Kidney epithelial cell (primary cell): ENCODE measurements at regions not wholly inside any gene's neighbourhood (a gene's known extent, or its start where the extent isn't known, plus 50 kb on each side); places are given as distances from the start of the nearest gene placed in this dataset.

ENCODE experiments used
- DNase-seq: peaks from one replicate; pipeline ENCODE4 v3.0.0-alpha.2; 2010; ENCODE audit warnings: low read depth
- H3K27me3 ChIP-seq: 2 replicates; pipeline ENCODE4 v1.6.0; 2011; ENCODE audit warnings: low read length; ENCODE audit not compliant: control insufficient read depth, insufficient read depth
- H3K36me3 ChIP-seq: 2 replicates; pipeline ENCODE4 v1.5.1; 2011; ENCODE audit warnings: low read length; ENCODE audit not compliant: control insufficient read depth, insufficient read depth
- H3K4me3 ChIP-seq: 2 replicates; pipeline ENCODE4 v1.5.1; 2011; ENCODE audit warnings: low read depth, mild to moderate bottlenecking, control low read depth, low read length
- TF ChIP-seq, protein P1 (sequence below): IDR thresholded peaks from 2 replicates; pipeline ENCODE4 v1.5.1; 2011; ENCODE audit warnings: mild to moderate bottlenecking, moderate library complexity, low read length, control low read depth, inconsistent platforms; ENCODE audit not compliant: insufficient read depth, poor library complexity, severe bottlenecking

DNA sequence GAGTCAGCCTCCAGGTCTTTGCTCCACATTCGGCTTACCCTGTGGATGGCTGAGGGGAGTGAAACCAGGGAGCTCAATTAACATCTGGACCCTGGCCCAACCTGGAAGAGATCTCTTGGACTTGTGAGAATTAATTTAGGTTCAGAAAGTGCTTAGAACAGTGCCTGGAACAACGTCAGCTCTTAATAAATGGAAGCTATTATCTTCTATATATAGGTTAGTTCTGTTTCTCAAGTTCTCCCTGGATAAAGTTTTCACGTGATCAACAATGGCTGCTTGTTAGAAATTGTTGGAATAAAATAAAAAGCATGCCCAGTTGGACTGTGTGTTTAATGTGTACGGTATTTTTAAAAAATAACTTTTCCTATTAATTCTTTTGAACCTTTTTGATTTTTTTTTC is 80.8 kb downstream of the TRIML1 start:
- TF ChIP-seq, protein P1, sequence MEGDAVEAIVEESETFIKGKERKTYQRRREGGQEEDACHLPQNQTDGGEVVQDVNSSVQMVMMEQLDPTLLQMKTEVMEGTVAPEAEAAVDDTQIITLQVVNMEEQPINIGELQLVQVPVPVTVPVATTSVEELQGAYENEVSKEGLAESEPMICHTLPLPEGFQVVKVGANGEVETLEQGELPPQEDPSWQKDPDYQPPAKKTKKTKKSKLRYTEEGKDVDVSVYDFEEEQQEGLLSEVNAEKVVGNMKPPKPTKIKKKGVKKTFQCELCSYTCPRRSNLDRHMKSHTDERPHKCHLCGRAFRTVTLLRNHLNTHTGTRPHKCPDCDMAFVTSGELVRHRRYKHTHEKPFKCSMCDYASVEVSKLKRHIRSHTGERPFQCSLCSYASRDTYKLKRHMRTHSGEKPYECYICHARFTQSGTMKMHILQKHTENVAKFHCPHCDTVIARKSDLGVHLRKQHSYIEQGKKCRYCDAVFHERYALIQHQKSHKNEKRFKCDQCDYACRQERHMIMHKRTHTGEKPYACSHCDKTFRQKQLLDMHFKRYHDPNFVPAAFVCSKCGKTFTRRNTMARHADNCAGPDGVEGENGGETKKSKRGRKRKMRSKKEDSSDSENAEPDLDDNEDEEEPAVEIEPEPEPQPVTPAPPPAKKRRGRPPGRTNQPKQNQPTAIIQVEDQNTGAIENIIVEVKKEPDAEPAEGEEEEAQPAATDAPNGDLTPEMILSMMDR, result no peak
- DNase-seq, result no peak
- no peak overlapping the region for H3K4me3 ChIP-seq
- no peaks in the 10 kb centered on the region for H3K36me3 ChIP-seq
- H3K27me3 ChIP-seq, result no peaks in the 10 kb centered on the region

DNA sequence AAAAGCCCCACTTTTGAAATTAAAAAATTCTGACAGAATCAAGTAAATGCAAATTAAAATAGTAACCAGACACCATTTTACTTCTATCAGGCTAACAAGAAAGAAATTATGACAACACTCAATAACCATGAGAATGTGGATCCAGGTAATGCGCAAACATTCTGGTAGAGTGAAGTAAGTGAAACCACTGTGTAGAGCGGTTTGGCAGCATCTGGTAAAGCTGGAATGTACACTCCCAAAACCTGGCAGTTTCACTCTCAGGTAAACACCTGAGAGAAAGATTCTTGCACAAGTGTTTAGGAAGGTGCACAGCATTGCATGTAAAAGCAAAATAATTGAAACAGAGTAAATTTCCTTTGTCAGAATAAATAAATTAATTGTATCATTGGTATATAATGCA is 81.8 kb downstream of the TRIML1 start:
- DNase-seq, result no peak
- H3K36me3 ChIP-seq, result no peaks in the 10 kb centered on the region
- TF ChIP-seq, protein P1, result no peak
- no peaks in the 10 kb centered on the region for H3K27me3 ChIP-seq
- no peak overlapping the region for H3K4me3 ChIP-seq

DNA sequence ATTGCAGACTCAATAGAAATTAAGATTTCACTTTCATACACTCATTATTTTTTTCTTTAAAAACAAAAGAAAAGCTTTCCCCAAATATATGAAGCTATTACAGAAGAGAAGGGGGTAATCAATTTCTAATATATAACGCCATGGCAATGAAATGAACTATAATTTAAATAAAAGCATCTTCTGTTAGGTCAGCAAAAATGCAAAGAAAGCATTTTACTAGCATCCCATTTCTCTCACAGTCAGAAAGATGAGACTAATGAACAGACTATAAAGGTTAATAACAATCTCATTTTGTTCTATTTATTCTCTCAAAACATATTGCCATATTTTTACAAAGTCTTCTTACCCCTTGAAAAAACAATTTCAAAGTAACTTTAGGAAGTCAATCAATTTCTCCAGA is 89.0 kb downstream of the TRIML1 start:
- TF ChIP-seq, protein P1, result no peak
- no peak overlapping the region for H3K4me3 ChIP-seq
- no peaks in the 10 kb centered on the region for H3K27me3 ChIP-seq
- no peaks in the 10 kb centered on the region for H3K36me3 ChIP-seq
- DNase-seq, result no peak

DNA sequence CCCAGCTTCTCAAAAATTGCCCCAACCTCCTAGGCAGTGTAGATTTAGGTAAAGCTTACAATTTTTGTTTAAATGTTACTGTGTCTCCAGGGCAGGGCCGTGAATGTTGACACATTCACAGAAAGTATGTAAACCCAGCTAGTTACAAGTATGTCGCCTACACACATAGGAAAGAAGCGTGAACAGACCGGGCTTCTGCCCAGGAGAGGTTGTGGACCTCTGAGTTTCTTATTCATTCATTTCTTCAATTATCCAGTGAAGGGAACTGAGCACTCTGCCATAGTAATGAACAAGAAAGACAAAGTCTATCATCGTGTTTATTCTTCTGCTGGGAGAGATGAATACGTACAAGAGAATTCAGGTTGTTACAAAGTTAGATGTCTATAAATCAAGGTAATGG is 93.2 kb downstream of the TRIML1 start:
- no peaks in the 10 kb centered on the region for H3K36me3 ChIP-seq
- no peak overlapping the region for H3K4me3 ChIP-seq
- DNase-seq, result no peak
- H3K27me3 ChIP-seq, result no peaks in the 10 kb centered on the region
- TF ChIP-seq, protein P1, result no peak

DNA sequence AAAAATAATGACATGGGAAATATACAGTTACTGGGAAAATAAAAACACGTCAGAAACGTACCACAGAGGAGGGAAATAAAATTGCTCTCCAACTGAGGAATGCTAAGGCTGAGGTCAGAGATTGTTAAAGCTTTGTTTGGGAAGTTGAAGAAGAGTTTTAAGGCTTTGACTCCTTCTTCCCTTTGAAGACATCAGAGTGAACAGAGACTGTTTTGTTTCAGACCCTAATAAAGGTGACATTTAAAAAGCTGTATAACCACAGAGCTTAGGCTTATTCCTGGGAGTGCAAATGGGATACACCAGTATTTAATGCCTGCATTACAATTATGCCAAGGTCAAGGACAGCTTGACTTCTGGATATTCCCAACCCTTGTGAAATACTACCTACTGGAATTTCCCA is 102.8 kb downstream of the TRIML1 start:
- TF ChIP-seq, protein P1, result no peak
- H3K27me3 ChIP-seq, result no peaks in the 10 kb centered on the region
- DNase-seq, result no peak
- no peaks in the 10 kb centered on the region for H3K36me3 ChIP-seq
- H3K4me3 ChIP-seq, result no peak overlapping the region

DNA sequence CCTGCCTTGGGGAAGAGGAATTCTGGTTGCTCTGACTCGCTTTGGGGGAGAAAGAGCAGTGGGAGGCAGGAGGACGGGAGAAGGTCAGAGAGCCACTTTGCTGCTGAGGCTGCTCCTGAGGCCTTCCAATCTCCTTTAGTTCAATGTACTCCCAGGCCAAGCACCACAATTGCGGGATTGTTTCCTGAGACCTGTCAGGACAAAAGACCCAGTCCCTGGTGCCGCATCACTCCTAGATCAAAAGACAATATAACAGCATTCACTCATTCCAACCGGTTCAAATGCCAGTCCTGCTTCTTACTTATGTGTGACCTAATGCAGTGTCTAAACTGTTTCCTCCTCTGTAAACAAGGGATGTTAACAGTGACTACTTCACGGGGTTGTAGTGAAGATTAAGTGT is 106.4 kb downstream of the TRIML1 start:
- TF ChIP-seq, protein P1, result no peak
- H3K36me3 ChIP-seq, result no peaks in the 10 kb centered on the region
- DNase-seq, result no peak
- H3K4me3 ChIP-seq, result no peak overlapping the region
- no peaks in the 10 kb centered on the region for H3K27me3 ChIP-seq
